Hippocampal formation (tissue), 2 donors: ENCODE measurements at regions not wholly inside any gene's neighbourhood (a gene's known extent, or its start where the extent isn't known, plus 50 kb on each side); places are given as distances from the start of the nearest gene placed in this dataset.
"Not testable (repeated sequence)": the region's sequence is repeated elsewhere in the genome, so short reads cannot be mapped to it uniquely, and the experiment has no call there.

Experiments
- DNase-seq, 2 donors: peaks; one replicate each; lab custom pipeline; 2025; lab: John Stamatoyannopoulos, UW

DNA sequence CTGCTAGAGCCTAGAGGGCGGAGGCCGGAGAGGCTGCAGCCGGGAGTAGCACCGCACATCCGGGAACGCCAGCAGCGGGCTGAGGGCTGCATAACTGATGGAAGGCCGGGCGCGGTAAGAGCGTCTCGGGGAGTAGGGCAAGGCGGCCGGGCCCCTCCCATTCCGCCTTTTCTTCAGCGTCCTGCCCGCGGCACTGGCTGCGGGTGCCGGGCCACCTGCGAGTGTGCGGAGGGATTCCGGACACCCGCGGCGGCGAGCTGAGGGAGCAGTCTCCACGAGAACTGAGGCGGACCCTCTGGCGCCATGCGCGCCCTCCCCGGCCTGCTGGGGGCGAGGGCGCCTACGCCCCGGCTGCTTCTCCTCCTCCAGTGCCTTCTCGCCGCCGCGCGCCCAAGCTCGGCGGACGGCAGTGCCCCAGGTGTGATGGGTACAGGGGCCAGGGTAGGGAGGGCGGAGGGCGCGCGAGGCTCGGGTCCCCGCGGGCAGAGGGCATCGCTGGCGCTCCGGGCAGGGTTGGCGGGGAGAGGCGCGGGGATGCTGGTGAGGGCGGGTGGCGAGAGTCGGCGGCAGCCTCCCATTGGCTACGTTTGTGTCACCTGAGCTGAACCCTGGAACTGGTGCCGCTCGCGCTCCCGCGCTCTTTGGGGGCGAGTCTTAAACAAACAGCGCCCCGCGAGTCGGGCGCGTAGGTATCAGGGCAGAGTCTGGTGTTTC lies 334.4 kb downstream of the SRGAP2C start:
- peak; percentile 37 to 62 for DNase-seq

DNA sequence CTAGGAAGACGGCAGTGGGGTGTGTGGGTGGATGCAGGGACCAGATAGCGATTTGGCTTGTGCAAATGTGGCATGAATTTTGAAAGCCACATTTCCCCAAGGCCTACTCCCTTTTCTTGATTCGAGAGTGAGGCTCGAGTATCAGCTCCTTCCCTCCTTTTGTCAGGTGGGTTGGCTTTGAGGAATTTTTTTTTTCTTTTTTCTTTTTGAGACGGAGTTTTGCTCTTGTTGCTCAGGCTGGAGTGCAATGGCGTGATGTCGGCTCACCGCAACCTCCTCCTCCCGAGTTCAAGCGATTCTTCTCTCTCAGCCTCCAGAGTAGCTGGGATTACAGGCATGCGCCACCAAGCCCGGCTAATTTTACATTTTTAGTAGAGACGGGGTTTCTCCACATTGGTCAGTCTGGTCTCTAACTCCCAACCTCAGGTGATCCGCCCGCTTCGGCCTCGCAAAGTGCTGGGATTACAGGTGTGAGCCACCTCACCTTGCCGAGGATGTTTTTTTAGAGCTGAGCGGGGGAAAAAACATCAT lies 335.0 kb downstream of the SRGAP2C start:
- DNase-seq: not testable (repeated sequence)

DNA sequence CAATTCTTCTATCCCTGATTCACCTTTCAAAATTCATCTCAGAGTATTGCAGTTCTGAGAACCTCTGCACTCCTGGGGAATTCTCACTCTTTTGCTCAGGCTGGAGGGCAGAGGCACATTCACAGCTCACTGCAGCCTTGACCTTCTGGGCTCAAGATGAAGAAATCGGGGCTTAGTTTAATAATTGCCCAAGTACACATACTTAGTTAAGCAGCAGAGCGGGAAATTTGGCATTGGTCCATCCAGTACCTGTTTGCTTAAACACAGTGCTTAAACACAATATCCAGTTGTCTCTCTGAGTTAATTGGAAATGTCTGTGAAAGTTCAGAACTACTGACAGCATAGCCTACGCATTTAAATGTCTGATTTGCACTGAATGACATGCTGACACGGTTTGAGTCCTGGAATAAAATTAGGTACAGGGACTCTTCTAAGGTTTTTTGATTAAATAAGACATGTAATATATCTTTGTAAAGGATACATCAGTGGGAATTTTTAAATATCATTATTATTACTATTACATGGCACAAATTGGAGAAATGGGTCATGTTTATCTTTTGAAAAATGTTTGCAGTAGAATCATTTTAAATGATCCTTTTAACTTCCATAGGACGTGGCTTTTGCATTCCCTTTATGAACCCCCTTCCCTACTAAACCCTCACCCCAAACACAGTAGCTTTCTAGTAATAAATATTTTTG lies 337.4 kb downstream of the SRGAP2C start:
- DNase-seq: no peak

DNA sequence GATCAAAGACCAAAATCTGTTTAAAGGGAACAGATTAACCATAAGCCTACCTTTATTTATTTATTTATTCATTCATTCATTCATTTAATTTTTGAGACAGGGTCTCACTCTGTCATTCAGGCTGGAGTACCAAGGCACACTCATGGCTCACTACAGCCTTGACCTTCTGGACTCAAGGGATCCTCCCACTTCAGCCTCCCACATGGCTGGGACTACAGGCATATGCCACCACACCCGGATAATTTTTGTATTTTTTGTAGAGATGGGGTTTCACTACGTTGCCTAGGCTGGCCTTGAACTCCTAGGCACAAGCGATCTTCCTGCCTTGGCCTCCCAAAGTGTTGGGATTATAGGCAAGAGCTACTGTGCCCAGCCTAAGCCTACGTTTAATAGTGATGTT lies 338.3 kb downstream of the SRGAP2C start:
- not testable (repeated sequence) for DNase-seq

DNA sequence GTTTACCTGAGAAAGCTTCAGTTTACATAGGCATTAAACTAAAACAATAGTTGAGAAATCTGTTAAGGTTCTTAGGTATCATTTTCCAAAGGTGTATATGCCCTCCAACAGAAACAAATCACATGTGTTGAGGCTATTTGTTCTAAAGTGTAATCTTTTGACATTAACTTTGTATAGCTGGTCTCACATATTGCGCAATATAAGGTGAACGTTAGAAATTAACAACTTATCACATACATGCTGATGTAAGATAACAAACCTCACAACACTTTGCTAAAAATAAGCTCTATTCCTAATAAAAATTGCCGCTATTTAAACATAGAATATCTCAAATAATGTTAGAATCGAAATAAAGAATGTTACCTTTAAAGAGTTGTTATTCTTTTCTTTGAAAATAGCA lies 340.6 kb downstream of the SRGAP2C start:
- no peak for DNase-seq

DNA sequence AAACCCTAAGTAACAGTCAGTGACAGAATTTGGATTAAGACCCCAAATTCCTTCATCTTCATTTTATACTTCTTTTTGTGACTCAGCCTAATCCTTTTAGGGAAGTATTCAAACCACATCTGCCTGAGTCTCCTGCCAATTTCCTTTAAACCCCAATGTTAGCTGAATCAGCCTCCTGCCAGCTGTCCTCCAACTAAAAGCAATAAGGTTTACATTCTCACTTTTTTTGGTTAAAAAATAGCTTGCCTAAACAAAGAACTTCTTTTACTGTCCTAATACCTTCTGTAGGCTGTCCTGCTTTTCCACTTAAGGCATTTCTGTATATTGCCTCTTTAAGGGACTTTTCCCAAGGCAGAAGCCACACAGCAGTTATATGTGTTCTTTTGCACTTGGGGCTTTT lies 344.2 kb downstream of the SRGAP2C start:
- DNase-seq: not testable (repeated sequence)

DNA sequence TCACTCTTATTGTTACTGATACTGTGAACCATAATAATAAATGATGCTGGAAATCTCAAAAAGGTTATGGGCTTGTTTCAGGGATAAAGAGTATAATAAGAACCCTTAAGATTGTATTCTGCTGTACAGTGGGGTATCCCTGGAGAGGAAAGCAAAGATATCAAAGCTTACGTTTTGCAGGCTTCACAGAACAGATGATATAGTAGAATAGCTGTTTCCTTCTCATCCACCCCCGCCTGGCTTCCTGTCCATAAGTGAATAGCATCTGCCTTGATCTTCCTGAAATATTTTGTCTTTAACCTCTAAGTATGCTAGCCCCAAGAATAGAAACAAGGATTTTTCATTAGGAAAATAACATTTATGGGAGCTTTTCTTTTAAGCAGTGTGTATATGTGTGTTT lies 345.3 kb downstream of the SRGAP2C start:
- DNase-seq: not testable (repeated sequence)

DNA sequence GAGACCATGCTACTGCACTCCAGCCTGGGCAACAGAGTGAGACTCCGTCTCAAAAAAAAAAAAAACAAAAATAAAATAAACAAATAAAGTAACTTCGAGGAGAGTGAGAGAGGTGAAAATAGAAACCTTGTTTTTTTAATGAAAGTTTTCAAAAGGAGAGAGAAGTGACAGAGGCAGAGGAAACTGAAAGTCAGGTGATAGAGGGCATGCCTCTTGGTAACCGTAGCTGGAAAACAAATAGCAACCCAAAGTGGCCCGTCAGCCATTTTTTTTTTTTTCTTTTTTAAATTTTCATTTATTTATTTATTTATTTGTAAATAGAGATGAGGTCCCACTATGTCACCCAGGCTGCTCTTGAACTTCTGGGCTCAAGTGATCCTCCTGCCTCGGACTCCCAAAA lies 347.0 kb downstream of the SRGAP2C start:
- DNase-seq: not testable (repeated sequence)

DNA sequence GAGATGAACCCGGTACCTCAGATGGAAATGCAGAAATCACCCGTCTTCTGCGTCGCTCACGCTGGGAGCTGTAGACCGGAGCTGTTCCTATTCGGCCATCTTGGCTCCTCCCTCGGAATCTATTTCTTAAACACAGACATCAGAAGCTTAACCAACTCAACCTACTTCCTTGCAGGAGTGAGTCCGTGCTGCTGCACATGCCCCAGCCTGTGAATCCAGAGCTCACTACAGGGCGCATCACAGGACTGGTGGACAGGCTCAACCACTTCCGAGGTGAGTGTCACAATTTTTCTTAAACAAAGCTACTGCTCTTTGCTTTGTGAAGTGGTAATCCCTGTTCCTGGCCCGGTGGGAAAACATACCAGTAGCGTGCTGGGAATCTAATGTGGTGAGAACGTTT lies 353.4 kb downstream of the SRGAP2C start:
- DNase-seq: not testable (repeated sequence)

DNA sequence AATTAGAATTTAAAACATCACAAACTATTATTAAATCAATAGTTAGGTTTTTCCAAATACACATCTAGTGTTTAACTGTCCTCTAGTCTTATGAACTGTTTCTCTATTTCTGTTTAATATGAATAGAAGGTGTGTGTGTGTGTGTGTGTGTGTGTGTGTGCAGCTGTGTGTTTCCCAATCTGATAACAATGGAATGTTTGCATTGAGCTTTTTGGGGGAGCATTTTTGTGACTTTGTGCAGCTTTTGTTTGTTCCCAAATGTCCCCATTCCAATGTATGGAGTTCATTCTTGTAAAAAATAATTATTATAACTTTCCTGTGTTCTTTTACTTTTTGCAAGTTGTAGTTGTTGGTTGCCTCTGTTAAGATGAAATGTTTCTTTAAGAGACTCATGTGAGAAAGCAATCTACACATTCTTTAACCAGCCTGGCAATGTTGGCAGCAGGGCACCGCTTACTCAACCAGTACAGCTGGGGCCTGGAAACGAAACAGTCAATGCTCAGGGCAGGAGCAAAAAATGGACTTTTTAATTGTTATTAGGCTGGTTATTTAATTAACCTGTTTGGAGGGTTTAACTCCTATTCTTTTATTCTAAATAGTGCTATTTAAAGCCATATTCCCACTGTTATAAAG lies 354.3 kb downstream of the SRGAP2C start:
- DNase-seq: no peak

DNA sequence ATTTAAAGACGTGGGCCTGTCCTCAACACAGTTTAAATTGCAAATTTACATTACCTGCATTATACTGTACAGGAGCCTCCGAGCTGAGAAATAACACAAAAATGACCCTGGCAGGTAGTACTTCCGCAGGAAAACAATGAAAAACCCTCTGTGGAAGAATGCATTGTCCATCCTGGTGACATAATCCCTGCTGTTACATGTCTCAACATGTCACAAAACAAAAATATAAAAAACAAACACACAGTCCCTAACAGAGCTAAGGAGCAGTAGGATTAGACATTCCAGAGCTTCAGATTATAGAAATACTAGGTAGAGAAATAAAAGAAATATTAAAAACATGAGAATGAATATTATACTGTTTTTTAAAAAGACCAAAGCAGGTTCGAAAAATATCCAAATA lies 359.2 kb downstream of the SRGAP2C start:
- not testable (repeated sequence) for DNase-seq

DNA sequence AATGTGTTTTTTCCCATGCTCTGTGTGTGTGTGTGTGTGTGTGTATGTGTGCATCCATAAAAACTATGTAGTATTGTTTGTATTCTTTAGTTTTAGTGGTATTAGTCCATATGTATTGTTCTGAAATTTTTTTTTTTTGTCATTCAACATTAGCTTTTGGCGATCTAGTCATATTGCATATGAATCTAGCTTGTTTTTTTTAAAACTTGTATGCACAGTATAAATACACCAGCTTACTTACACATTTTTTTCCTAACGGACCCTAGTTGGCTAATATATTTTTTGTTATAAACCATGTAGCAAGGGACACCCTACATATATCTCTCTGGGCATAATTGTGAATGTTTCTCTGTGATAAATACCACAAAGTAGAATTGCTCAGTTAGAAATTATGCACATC lies 359.7 kb downstream of the SRGAP2C start:
- DNase-seq: no peak

DNA sequence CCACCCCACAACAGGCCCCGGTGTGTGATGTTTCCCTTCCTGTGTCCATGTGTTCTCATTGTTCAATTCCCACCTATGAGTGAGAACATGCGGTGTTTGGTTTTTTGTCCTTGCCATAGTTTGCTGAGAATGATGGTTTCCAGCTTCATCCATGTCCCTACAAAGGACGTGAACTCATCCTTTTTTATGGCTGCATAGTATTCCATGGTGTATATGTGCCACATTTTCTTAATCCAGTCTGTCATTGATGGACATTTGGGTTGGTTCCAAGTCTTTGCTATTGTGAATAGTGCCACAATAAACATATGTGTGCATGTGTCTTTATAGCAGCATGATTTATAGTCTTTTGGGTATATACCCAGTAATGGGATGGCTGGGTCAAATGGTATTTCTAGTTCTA lies 361.1 kb downstream of the SRGAP2C start:
- not testable (repeated sequence) for DNase-seq

DNA sequence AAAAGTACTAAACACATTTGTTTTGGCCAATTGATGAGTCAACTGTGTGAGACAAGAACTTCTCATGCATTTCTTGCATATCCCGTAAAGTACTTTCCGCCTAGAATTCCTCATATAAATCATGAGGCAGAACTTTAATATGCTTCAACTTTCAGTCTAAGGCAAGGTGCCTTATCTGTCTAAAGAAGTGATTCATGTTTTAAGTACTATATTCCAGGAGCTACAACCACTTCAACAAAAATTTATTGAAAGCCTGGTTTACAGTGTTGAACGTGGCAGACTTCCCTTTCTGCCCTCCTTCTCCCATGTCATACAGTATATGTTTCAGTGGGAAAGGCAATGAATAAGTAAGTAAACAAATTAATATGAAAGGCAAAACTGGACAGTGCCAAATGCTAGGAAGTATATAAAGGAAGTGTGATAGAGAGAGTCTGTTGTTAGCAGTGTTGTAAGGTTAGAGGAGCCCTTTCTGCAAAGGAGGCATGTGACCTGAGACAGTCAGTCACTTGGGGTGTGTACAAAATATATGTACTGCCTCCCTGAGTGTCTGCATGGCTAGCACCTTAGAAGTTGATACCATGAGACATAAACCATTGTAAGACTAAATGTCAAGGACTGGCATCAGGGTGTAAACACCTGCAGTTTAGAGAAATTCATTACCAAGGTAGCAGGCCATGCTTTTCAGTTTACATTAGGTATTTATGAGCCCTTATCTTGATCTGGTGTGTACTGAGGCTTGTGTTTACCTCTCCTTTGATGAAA lies 362.2 kb downstream of the SRGAP2C start:
- no peak for DNase-seq

DNA sequence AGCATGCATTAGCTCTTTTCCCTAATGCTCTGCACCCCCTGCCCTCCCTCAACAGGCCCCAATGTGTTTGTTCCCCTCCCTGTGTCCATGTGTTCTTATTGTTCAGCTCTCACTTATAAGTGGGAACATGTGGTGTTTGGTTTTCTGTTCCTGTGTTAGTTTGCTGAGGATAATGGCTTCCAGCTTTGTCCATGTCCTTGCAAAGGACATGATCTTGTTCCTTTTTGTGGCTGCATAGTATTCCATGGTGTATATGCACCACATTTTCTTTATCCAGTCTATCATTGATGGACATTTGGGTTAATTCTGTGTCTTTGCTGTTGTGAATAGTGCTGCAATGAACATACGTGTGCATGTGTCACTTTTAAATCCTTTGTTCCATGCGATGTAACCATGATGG lies 363.0 kb downstream of the SRGAP2C start:
- DNase-seq: not testable (repeated sequence)

DNA sequence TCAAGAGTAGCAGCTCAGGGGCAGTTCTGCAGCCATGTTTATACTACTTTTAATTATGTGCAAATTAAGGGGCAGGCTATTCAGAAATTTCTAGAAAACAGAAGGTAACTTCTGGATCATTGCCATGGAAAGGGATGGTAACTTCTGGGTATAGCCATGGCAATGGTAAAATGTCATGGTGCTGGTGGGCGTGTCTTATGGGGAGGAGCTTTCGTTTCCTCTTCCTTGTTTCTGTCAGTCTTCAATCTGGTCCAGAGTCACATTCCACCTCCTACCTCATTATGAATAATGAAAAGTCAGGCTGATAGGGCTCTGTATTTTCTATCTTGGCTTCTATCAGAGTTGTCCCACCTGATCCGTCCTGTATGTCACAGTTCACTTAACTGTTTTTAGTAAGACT lies 366.0 kb downstream of the SRGAP2C start:
- not testable (repeated sequence) for DNase-seq

DNA sequence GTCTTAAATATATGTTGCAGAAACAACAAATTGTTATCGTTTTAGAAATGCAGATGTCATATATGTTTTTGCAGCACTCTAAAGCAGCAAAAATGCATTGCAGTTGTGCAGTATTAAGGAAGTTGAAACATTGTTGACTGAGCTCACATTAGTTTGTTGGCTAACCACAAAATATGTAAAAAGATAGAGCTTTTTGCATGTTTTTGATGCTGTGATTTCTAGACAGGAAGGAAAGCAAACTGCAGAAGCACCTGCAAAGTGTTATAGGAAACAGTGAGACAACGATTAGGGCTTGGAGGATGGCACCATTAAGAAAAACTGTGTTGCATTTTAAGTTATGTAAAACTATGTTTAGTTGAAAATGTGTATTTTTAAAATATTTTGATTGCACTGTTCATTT lies 366.7 kb downstream of the SRGAP2C start:
- not testable (repeated sequence) for DNase-seq

DNA sequence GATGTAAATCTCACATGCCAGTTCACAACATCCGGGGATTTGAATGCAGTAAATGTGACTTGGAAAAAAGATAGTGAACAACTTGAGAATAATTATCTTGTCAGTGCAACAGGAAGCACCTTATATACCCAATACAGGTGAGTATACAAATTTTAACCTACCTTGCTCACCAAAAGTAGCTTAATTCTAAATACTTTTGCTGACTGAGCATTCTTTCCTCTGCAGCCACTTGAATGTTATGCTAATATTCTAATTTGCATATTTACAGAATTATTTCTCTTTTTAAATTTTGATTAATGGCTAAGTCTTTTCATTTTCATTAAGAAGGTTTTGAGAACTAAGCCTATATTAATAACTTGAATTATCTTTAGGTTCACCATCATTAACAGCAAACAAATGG lies 371.8 kb downstream of the SRGAP2C start:
- not testable (repeated sequence) for DNase-seq

DNA sequence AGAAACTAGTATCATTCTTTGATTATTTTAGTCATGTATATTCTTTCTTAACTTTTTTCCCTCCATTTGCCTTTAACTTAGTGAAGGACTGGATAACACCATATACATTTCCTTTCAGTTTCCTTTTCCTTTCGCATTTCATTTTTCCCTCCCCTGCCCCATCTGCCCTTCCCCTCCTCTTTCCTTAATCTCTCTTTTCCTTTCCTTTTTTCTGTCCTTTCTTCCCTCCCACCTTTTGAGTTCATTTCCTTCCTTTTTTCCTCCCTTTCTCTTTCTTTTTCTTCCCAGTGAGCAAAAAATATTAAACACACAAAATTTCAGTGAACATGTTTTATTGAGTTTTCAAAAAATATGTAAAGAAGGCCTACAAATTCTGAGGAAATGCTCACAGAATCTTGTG lies 373.3 kb downstream of the SRGAP2C start:
- DNase-seq: not testable (repeated sequence)

DNA sequence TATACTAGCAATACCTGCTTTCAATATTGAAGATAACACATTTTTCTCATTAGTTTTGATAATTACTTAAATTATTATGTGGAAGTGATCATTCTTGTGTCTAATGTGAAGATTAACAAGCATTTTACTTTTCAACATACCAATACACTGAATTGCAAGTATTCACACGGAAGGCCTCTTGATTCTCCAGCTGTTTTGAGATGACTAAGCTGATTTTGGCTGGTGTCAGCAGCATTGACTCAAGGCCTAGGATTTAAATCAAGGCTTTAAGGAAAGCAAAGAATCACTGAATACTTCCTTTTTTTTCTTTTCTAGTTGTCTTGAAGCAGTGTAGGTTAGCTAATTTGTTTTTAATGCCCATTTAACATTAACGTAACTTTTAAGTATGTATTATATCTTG lies 373.7 kb downstream of the SRGAP2C start:
- DNase-seq: peak in 1 of 2 donors; percentile 0

DNA sequence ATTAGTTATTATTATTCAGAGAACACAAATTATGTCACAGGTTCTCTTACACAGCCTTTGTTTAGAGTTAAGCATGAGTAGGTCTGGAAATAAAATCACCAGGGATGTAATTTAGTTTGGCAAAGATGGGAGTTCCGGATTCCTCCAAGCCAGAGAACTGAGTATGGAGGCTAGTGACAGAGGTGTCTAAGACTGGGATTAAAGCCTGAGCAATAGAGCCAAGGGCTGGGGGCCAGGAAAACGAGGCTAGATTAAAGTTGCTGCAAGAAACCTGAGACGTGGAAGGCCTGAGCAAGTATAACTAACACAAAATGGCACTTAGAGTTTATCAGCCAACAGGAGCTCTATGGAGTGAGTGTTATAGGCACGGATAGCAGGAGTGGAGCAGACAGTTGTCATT lies 381.6 kb downstream of the SRGAP2C start:
- DNase-seq: no peak

DNA sequence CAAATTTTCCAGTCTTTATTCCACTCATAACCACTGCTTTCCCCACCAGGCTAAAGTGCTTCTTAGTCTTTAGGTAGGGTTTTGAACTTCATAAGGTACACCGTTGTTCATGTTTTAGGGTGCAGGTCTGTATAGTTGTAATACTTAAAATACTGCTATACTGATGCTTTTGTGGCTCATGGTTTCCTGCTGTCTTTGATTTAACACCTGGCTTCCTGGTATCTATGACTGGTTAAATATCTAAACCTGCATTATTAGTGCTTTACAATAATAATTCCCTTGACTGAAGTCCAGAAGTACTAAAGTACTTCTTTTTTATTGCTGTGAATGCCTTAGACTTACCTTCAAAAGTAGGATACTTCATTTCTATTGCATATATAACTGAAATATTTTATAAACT lies 384.7 kb downstream of the SRGAP2C start:
- no peak for DNase-seq
